NCI-H82 treated with DMSO at 0.1 percent for 48 hours (cell line): ENCODE measurements at regions not wholly inside any gene's neighbourhood (a gene's known extent, or its start where the extent isn't known, plus 50 kb on each side); places are given as distances from the start of the nearest gene placed in this dataset.
"Not testable (repeated sequence)": the region's sequence is repeated elsewhere in the genome, so short reads cannot be mapped to it uniquely, and the experiment has no call there.

Experiments
- DNase-seq: peaks from one replicate; lab custom pipeline; 2025; ENCODE audit not compliant: unreplicated experiment; lab: John Stamatoyannopoulos, UW

- DNase-seq: no peak
These were observed 67.5 kb downstream of the UNCX start for GRCh38 chr7:1300206-1300605.

GRCh38 chr7:1300636-1301035 lies 68.0 kb downstream of the UNCX start:
- DNase-seq: no peak

GRCh38 chr7:1301054-1301881 lies 68.6 kb downstream of the UNCX start:
- no peak for DNase-seq

GRCh38 chr7:1301882-1302251 lies 69.2 kb downstream of the UNCX start:
- DNase-seq: no peak

- no peak for DNase-seq
These were observed 70.3 kb downstream of the UNCX start for GRCh38 chr7:1302936-1303335.

GRCh38 chr7:1304011-1304410 lies 71.3 kb downstream of the UNCX start:
- DNase-seq: not testable (repeated sequence)

- DNase-seq: no peak
These were observed 73.2 kb downstream of the UNCX start for GRCh38 chr7:1305873-1306272.

- no peak for DNase-seq
These were observed 75.2 kb downstream of the UNCX start for GRCh38 chr7:1307828-1308227.

GRCh38 chr7:1309290-1309689 lies 76.6 kb downstream of the UNCX start:
- no peak for DNase-seq

- no peak for DNase-seq
These were observed 77.3 kb downstream of the UNCX start for GRCh38 chr7:1309996-1310395.

- DNase-seq: no peak
These were observed 78.3 kb downstream of the UNCX start for GRCh38 chr7:1310936-1311335.

- no peak for DNase-seq
These were observed 78.9 kb downstream of the UNCX start for GRCh38 chr7:1311406-1312135.

- no peak for DNase-seq
These were observed 79.7 kb downstream of the UNCX start for GRCh38 chr7:1312136-1313070.

- no peak for DNase-seq
These were observed 80.9 kb downstream of the UNCX start for GRCh38 chr7:1313613-1314012.

GRCh38 chr7:1314021-1314907 lies 81.6 kb downstream of the UNCX start:
- no peak for DNase-seq

GRCh38 chr7:1314908-1315450 lies 82.3 kb downstream of the UNCX start:
- no peak for DNase-seq

GRCh38 chr7:1316086-1316485 lies 83.4 kb downstream of the UNCX start:
- no peak for DNase-seq

- DNase-seq: no peak
These were observed 85.0 kb downstream of the UNCX start for GRCh38 chr7:1317646-1318045.

GRCh38 chr7:1318051-1318450 lies 85.4 kb downstream of the UNCX start:
- no peak for DNase-seq

GRCh38 chr7:1318661-1319060 lies 86.0 kb downstream of the UNCX start:
- no peak for DNase-seq
